ENCODE measurements at regions not wholly inside any gene's neighbourhood (a gene's known extent, or its start where the extent isn't known, plus 50 kb on each side); places are given as distances from the start of the nearest gene placed in this dataset.

DNA sequence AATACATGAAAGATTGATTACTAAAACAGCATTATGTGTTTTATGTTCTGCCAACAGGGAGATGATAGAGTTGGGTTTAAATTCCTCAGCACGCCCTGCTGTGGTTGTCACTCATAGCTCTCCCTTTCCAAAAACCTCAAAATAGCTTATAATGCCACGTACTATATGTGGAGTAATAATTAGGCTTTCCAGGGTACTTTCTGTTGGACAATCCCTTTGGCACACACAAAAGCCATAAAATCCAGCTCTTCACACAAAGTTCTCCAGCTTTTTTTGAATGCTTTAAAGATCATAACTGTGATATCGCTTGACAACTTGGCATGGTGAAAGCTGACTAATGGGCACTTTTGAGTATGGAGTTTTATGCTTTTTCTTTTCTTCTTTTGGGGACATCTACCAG is 145.3 kb upstream of the DCN start:
- no peak for DNase-seq

DNA sequence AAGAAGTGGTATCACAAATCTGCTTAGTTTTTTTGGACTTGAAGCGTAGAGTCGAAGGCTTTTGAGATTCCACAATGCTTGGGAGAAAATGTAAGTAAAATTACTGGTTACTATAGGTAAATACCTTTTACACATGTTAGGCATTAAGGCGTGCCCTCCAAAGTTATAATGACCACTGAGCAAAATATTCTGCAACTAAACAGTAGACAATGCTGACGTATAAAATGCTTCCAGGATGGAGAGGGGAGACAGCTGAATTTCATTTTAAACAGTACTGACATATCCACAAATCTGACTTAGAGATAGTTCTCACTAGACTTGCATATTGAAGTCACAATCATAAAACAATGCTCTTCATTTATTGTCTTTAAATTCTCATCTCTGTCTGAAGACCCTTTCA is 144.5 kb upstream of the DCN start:
- no peak for DNase-seq

DNA sequence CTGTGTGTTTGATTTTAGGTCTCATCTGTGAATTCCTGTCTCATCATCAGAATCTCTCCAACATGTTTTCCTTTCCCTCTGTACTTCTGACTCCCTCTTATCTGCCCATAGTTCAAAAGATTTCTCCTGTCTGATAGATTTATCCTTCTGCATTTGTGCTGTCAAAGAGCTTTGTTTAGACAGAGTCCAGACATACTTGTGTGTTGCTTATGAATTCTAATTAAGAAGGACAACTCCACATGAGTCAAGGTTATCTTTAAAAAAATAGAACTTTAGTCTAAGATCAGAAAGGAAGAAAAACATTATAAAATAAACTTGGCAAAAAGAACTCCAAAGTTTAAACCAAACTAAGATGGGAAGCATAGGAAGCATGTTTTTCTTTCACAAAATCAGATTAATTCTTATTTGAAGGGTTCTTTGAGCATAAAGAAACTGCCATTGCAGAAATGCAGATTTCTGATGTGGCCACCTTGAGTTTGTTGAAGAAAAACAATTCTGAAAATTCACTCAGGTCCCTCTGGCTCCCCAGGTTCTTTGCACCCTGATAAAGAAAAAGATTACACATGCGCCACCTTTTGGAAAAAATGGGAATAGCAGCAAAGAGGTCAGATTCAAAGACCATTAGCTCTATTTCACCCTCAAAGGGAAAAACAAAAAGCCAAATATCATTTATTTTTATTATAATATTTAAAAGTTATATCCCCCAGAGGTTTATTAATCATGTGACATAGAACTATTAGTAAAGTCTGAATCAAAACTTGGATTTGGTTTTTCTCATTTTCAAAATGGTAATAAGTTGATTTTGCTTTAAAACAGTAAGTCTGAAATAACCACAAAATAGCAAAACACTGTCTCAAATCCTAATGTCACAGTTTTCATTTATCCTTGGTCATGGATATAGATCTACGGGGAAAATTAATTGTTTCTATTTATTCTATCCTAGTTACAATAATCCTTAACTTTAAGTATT is 143.7 kb upstream of the DCN start:
- peak; percentile 10 for DNase-seq

DNA sequence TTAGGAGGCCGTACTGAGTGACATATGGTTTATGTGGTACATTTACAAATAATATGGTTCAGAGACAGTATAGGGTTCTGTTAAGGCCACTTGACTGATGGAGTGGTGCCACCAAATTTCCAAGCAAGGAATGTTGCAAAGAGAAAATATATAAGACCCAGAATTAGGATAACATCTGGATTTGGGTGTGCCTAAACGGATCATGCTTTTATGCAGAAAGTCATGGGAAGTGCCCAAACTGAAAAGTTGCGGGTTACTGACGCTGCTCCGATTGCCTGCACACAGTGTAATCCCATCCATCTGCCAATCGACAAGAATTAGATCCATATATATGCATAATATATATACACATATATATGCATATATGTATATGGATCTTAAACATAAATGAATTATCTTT is 138.4 kb upstream of the DCN start:
- DNase-seq, result no peak

DNA sequence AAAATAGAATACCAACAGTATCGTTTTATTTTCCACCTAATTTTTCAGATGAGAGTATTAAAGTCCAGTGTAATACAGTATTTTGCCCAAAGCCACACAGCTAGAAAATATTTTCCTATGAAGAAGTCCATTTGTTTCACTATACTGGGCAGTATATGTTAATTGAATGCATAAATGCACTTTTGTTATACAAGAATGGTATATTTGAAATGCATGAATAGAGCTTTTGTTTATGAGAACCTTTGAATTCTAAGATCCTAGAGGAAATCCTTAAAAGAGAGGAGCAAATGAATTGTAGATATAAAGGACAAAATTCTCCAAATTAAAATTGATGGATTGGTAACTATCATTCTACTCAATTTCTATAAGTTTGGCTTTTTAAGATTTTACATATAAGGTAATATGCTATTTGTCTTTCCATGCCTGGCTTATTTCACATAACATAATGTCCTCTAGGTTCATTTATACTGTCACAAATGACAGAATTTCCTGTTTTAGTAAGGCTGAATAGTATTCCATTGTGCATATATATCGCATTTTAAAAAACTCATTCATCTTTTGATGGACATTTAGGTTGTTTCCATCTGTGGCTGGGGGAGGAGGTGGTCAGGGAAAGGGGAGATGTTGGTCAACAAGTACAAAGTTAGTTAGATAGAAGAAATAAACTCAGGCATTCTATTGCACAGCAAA is 136.6 kb upstream of the DCN start:
- DNase-seq, result no peak

DNA sequence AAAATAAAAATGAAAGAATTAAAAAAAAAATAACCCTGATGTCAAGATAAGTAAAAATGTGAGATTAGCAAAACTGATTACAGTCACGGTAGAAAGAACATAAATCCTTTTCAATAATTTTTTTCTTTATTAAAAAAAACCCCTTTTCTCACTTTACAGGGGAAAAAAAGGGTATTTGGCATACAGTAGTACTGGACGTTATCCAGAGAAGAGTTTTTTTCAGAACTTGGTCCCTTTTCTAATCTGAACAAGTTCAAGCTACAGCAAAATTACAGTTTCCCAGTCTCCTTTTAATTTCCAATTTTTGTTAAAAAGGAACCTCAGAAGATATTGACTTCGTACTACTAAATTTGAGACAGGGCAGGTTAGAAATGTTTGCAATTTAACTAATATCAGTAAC is 134.7 kb upstream of the DCN start:
- no peak for DNase-seq

DNA sequence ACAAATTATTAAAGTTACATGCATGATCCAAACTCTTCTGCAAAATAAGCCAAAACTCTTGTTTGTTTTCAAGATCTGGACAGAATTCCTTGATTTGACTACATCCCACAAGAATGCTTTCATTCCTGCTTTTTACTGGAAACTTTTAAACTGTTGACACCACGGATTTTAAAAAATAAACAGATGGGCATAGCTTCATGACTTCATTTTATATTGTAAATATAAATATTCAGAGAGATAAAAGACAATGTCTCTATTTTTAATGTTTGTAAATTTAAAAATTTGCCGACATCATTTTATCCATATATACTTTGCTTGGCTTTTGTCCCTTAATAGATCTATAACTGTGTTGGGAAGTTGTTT is 134.3 kb upstream of the DCN start:
- DNase-seq, result no peak

DNA sequence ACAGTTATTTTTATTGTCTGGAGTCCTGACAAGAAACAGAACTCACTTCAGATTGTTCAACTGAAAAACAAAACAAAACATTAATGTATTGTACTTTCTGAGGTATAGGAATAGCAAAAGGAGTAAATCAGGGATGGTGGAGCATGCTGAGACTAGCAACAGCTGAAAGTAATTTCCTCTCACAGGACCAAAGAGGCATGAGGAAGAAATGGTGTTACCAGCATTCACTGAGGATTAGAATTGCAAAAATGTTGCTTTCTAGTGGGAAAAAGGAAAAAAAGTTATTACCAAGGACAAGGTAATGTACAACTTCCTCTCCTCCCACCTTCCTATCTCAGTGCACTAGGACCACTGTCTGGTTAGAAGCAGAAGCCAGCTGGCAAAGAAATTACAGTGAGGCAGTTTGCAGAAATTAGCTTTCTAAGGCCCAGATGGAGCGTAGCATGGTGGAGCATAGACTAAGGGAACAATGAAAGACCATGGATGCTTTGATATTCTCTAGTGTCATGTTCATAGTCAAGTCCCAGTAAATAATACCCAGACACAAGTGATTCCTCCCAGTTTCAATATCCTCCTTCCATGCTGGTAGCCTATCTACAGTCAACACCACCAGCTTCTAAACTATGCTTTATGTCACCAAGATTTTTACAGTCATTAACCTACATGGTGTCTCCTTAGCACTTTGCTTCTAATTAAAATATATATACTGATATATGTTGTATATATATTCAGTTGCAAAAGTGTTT is 133.7 kb upstream of the DCN start:
- no peak for DNase-seq

DNA sequence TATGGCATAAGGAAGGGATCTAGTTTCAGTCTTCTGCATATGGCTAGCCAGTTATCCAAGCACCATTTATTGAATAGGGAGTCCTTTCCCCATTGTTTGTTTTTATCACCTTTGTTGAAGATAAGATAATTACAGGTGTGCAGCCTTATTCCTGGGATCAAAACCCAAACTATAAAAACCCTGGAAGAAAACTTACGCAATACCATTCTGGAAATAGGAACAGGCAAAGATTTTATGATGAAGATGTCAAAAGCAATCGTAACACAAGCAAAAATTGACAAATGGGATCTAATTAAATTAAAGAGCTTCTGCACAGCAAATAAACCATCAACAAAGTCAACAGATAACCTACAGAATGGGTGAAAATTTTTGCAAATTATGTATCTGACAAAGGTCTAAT is 128.5 kb upstream of the DCN start:
- no peak for DNase-seq

DNA sequence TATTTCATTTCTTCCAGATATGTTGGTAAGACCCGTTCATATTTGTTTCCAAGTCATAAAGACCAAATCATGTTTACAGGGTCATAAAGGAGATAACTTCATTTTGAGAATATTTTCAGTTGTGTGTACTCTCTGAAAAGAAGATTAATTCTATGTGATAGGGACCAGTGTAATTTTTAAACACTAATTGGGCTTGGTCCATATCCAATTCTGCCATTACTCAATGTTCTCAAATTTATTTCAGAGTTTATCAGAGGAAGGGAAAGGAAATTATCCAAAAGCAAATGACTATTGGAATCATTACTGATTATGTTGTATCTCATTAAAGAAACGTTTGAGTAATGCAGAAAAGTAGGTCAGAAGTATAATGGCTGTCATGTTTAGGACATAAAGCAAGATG is 126.8 kb upstream of the DCN start:
- DNase-seq, result no peak

DNA sequence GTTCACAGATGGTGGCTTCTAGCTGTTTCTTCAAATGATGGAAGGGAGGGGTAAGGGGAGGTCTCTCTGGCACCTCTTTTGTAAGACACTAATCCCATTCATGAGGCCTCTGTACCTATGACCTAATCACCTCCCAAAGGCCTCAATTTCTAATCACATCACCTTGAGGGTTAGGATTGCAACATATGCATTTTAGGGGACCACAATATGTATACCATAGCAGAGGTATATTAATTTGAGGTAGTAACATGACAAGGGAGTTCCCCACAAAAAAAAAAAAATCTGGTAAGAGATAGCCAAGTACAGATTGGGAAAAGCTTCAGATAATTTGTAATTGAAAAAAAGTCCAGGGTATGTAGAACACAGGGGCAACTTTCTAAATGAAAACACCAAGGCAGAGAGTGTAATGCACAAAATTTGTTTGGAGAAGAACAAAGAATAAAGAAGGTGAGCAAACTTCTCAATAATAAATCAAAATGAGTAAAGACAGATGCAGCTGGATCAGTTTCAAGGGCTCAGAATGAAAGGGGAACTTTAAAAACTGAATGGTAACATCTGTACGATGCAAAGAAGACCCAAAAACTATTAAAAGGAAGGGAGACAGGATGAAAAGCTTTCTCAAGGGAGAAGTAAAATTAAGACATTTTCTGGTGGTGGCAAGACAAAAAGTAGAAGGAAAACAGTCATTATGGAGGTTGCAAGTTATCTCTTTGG is 125.5 kb upstream of the DCN start:
- DNase-seq, result no peak

DNA sequence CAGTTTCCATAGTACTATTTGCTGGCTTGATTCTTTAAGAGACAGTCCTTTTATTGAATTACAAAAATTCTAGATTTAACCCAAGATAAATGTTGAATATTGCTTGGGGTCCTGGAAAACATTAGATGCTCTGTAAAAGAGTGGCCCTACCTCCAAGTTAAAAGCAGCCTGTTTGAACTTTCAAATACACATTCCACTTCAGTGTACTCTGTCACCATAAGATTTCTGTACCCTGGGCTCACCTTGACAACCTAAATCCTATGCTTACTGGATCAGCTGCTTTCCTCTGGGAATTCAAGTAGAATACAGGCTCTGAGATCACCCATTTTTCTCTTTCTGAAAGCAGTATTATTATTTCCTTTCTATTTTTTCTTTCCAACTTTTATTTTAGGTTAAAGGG is 107.7 kb upstream of the DCN start:
- DNase-seq, result no peak

DNA sequence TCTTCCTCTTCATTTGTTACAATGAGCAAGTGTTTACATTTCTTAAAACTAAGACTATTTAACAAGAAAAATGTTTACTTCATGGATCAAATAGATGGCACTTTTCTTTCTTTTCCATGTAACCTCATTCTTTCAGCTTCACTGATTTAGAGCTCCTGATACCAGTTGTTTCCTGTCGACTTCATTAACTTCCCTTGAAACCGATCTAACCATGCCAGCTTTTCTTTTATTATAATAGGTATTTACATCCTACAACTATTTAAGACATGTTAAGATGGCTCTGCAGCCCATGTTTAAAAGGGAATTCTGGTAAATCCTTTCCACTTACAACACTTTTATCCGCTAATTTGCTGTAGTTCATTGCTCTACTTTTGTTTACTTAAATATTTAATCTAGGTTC is 107.3 kb upstream of the DCN start:
- DNase-seq, result no peak

DNA sequence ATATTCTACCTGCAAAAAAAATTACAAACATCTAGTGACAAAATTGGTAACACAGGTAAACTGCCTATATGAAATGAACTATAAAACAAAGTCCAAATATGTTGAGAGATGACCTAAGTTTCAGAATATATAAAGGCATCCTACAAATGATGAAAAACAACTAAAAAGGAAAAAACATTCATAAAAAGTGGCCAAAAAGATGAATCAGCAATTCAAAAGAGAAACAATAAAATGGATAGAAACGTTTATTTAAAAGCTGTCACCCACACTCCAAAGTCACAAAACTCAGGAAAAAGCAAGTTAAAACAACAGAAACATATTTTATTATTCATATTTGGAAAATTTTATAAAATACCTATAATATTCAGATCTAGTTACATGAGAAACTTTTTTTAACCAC is 106.5 kb upstream of the DCN start:
- no peak for DNase-seq

DNA sequence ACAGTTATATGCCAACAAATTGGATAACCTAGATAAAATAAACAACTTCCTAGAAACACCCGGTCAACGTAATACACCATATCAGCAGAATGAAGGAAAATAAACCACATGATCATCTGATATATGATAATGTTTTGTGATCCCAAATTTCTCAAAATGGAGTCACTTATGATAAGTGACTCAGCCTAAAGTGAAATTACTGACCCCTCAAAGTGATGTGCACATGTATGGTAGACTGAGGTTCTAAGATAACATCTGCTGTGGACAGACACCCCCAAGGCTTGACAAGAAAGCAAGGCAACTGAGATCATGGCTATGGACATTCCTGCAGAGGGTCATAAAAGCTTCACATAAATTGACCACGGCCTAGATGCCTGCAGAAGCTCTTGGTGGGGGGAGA is 105.1 kb upstream of the DCN start:
- no peak for DNase-seq

DNA sequence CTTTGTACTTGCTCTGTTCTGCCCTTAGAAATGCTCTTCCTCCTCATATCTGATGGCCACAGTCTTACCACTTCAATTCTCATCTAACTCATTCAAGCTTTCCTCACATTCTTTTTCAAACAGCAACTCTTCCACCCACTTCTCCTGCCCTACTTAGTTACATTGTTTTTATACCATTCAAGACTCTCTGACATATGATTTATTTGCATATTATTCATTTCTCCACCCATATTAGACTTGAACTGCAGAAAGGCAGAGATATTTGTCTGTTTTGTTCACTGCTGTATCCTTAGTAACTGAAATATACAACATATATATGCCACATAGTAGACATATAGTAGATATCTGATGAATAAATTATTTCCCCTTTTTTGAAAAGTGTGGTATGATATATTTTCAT is 95.5 kb upstream of the DCN start:
- DNase-seq, result no peak

DNA sequence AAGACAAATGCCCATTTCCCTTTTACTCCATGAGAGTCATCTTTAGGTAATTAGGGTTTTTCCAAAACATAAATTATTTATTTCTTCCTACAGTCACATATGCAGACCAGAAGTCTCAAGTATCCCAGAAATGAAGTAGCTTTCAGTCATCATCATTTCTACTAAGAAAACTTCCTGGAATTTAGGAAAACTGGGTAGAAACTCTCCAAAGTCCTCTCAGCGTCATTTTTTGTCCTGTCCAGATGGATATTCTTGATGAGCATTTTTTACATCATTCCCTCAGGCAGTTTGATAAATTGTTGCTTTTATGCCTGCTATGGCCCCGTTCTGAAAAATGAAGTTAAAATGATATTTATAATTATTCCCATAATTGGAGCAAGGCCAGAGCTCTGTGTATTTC is 93.9 kb upstream of the DCN start:
- no peak for DNase-seq

DNA sequence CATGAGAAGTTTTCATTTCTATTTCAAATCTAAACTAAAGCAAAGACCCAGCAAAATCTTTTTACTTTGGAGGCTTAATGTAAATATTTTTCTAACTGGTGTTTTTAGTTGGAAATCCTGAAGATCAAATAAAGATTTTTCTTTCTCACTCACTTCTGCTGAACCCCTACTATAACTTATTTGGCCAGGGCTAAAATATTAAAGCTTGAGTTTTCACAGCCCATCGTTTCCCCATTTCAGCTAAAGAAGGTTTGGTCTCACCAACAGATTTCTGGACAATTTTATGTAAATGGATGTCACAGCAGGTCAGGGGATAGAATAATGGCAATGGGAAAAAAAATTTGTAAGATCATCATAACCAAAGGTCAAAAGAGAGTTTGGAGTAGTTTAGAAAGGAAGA is 92.7 kb upstream of the DCN start:
- DNase-seq, result no peak

DNA sequence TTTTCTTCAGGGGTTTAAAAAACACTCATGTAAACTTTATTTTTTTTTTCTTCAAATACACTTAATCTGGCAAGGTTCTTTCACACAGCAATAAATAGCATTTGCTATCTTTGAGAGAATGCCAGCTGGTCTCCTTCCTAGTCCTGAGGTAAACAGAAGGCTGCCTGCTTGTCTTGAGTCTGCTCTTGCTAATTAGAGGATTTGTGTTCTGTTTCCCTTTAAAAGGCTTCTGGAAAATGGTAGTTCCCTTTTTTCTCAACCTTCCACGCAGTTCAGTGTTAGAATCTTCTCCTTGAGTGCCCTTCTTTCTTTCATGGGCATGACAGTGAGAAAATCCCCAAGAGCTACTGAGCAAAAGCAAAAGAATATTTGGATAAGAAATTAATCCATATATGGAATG is 92.3 kb upstream of the DCN start:
- DNase-seq, result no peak

DNA sequence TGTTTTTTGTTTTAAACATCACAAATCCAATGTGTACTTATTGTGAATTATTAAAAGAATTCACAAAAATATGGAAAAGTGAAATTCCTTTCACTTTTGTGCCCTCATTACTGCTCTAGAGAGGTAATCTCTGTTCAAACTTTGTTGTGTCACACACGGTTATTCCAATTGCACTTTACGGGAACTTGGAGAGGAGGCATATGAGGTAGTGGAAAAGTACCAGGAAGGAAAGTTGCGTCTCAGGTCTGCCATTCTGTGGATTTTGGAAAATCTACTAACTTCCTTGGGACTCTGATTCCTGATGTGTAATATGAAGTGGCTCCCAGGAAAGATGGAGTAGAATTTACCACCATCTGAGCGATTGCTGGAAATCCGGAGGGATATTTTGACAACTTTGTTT is 90.9 kb upstream of the DCN start:
- no peak for DNase-seq

DNA sequence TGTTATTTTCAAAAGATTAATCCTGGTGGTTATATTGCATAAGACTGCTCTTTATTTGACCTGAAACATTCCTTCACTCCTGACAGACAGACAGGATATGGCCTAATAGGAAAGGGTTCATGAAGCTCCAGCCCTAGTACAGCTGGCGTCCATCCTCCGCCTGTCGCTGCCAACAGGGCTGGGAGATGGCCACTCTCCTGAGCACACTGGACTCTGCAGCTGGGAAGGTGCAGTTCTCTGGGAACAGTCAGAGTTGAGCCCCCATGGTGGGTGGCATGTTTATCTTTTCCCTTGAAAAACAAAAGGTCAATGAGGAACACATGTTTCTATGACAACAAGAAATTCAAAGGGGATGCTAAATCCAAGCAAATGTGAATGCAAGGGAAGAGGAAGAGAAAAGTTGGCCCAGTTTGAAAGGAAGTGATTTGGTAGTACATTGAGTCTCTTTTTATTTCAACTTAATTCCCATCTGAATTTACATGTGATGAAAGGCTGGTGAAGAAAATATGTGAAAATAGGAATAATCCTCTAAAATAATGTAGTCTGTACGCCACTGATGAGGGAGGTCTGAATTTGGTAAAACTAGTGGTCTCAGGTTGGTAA is 89.9 kb upstream of the DCN start:
- DNase-seq, result no peak

DNA sequence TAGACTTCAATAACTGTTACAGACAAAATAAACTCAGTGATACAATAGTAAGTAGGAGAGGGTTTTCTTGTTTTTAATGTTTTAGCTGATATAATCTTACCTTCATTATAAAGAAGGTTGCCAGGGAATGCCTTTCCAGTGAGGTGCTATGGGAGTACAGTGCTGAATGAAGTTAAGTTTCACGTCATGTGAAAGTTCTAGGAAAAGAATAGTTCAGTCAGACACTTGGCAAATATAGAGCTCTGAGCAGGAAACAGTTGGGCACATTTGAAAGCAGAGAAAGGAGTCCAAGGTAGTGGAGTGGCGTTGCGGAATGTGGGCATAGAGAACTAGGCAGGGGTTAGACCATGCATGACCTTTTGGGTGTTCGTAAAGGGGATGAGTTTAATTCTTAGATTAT is 88.6 kb upstream of the DCN start:
- no peak for DNase-seq

DNA sequence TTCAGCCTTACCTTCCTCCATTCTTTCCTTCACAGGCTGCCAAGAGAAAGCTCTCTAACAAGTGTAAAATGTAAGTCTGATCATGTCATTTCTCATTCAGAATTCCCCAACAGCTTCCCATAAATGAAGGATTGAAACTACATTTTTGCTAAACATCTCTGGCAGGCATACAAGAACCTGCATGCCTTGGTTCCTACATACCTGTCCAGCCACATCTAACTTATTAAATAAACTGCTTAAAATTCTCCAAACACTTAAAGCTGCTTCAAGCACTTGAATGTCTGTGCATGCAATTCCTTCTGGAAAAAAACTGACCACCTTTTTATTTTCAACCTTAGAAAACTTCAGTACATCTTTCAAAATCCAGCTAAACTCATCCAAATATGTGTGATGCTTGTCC is 84.4 kb upstream of the DCN start:
- DNase-seq, result no peak
